Neuronal stem cell (in vitro differentiated cells): ENCODE measurements at regions not wholly inside any gene's neighbourhood (a gene's known extent, or its start where the extent isn't known, plus 50 kb on each side); places are given as distances from the start of the nearest gene placed in this dataset.

Source experiments
- DNase-seq: peaks from one replicate; pipeline ENCODE4 v3.0.0-alpha.2; 2013; ENCODE audit warnings: low spot score
- H2AFZ ChIP-seq: one replicate; pipeline ENCODE4 v1.6.1; 2013; ENCODE audit warnings: mild to moderate bottlenecking, low read length, inconsistent platforms
- H2AK5ac ChIP-seq: 2 replicates; pipeline ENCODE4 v1.6.1; 2013; ENCODE audit warnings: low read depth, mild to moderate bottlenecking, inconsistent platforms, low read length, moderate library complexity, mixed read lengths
- H2BK120ac ChIP-seq: 2 replicates; pipeline ENCODE4 v1.6.1; 2013; ENCODE audit warnings: low read depth, mild to moderate bottlenecking, inconsistent platforms, low read length, moderate library complexity, mixed read lengths
- H2BK12ac ChIP-seq: one replicate; pipeline ENCODE4 v1.6.1; 2013; ENCODE audit warnings: low read length, inconsistent platforms
- H2BK15ac ChIP-seq: 2 replicates; pipeline ENCODE4 v1.6.1; 2013; ENCODE audit warnings: mild to moderate bottlenecking, low read length, inconsistent platforms, mixed read lengths
- H2BK5ac ChIP-seq: one replicate; pipeline ENCODE4 v1.6.1; 2013; ENCODE audit warnings: inconsistent platforms, mild to moderate bottlenecking, low read length, moderate library complexity
- H3K14ac ChIP-seq: one replicate; pipeline ENCODE4 v1.6.1; 2013; ENCODE audit warnings: low read length, inconsistent platforms
- H3K18ac ChIP-seq: 2 replicates; pipeline ENCODE4 v1.6.1; 2013; ENCODE audit warnings: low read length, inconsistent platforms
- H3K23ac ChIP-seq: 2 replicates; pipeline ENCODE4 v1.6.1; 2013; ENCODE audit warnings: low read depth, mild to moderate bottlenecking, mixed read lengths, low read length, inconsistent platforms; ENCODE audit not compliant: poor library complexity
- H3K27ac ChIP-seq: replicated peaks from 3 replicates; pipeline ENCODE4 v1.5.1; 2013; ENCODE audit warnings: low read length, inconsistent platforms
- H3K27me3 ChIP-seq, 3 experiments: 2 replicates each; pipeline ENCODE4 v1.6.1; 2013; ENCODE audit warnings: low read length in 3 of 3, mild to moderate bottlenecking in 2 of 3, inconsistent platforms in 1 of 3, low read depth in 1 of 3, mixed read lengths in 1 of 3, moderate library complexity in 1 of 3; ENCODE audit not compliant: control insufficient read depth in 3 of 3, insufficient read depth in 3 of 3
- H3K36me3 ChIP-seq, 2 donors: replicated peaks in 1 of 2; 2 replicates each; pipeline ENCODE4 v1.6.1; 2013; ENCODE audit warnings: low read length in 2 of 2; ENCODE audit not compliant: control insufficient read depth in 2 of 2, insufficient read depth in 2 of 2
- H3K4ac ChIP-seq: 2 replicates; pipeline ENCODE4 v1.6.1; 2013; ENCODE audit warnings: inconsistent platforms, mild to moderate bottlenecking, low read length, moderate library complexity
- H3K4me1 ChIP-seq, 2 donors: 1 replicate in 1 of 2; 2 replicates in 1 of 2; pipeline ENCODE4 v1.6.1; 2013; ENCODE audit warnings: low read length in 2 of 2, low read depth in 1 of 2; ENCODE audit not compliant: control insufficient read depth in 2 of 2, insufficient read depth in 1 of 2
- H3K4me2 ChIP-seq: one replicate; pipeline ENCODE4 v1.6.1; 2013; ENCODE audit warnings: mild to moderate bottlenecking, low read length, inconsistent platforms; ENCODE audit not compliant: insufficient read depth, poor library complexity, severe bottlenecking
- H3K4me3 ChIP-seq, 2 donors: 2 replicates each; pipeline ENCODE4 v1.5.1; 2013; ENCODE audit warnings: low read length in 2 of 2, mild to moderate bottlenecking in 2 of 2, inconsistent platforms in 1 of 2, moderate library complexity in 1 of 2
- H3K79me1 ChIP-seq: one replicate; pipeline ENCODE4 v1.6.1; 2013; ENCODE audit warnings: low read depth, mild to moderate bottlenecking, inconsistent platforms, low read length, moderate library complexity
- H3K9ac ChIP-seq: one replicate; pipeline ENCODE4 v1.6.1; 2013; ENCODE audit warnings: mild to moderate bottlenecking, low read depth, low read length, inconsistent platforms; ENCODE audit not compliant: poor library complexity
- H3K9me3 ChIP-seq, 2 donors: replicated peaks in 1 of 2; 2 replicates each; pipeline versions ENCODE3 to v1.6.1; 2013; ENCODE audit warnings: low read length in 2 of 2, mild to moderate bottlenecking in 2 of 2, inconsistent platforms in 1 of 2, low read depth in 1 of 2, mixed read lengths in 1 of 2, moderate library complexity in 1 of 2; ENCODE audit not compliant: control insufficient read depth in 2 of 2, insufficient read depth in 1 of 2
- H4K8ac ChIP-seq: one replicate; pipeline ENCODE4 v1.6.1; 2013; ENCODE audit warnings: low read depth, mild to moderate bottlenecking, inconsistent platforms, low read length, moderate library complexity
- H4K91ac ChIP-seq: one replicate; pipeline ENCODE4 v1.6.1; 2013; ENCODE audit warnings: low read length, low read depth, mild to moderate bottlenecking, inconsistent platforms; ENCODE audit not compliant: poor library complexity
- WGBS, 2 donors: extraction: QIAGEN DNeasy Blood & Tissue Kit; methylation state at CpG; one replicate each; pipeline ENCODE4 v1.1.7; 2013; ENCODE audit warnings: missing lambda C conversion rate in 2 of 2, mixed read lengths in 1 of 2; ENCODE audit not compliant: insufficient read length in 2 of 2, insufficient replicate concordance in 1 of 2; ENCODE audit errors: extremely low coverage in 2 of 2; 5-methylcytosine and 5-hydroxymethylcytosine counted together

GRCh38 chr20:51265361-51265760 lies 242.5 kb upstream of the KCNG1 start:
- WGBS, 2 donors, result no CpG with 5 or more reads among the region's 1 CpG
- no peaks in the 10 kb centered on the region for H3K36me3 ChIP-seq
- H3K79me1 ChIP-seq, result no peaks in the 10 kb centered on the region

GRCh38 chr20:51262240-51262639 lies 239.3 kb upstream of the KCNG1 start:
- no peaks in the 10 kb centered on the region for H3K27me3 ChIP-seq
- peaks cover 6 to 8% of the 10 kb centered on the region in 2 donors for H3K4me1 ChIP-seq
- no CpG with 5 or more reads among the region's 9 CpGs for WGBS, 2 donors
- H3K4ac ChIP-seq, result no peak overlapping the region
- H3K79me1 ChIP-seq, result no peaks in the 10 kb centered on the region
- no peak for DNase-seq
- no peak overlapping the region for H3K4me3 ChIP-seq
- H3K18ac ChIP-seq, result no peak overlapping the region
- H3K14ac ChIP-seq, result no peak overlapping the region
- no peak overlapping the region for H3K27ac ChIP-seq
- H3K9ac ChIP-seq, result no peak overlapping the region
- no peak overlapping the region for H2AFZ ChIP-seq
- no peaks in the 10 kb centered on the region for H3K36me3 ChIP-seq
- H2BK12ac ChIP-seq, result no peak overlapping the region
- H3K23ac ChIP-seq, result no peak overlapping the region
- H2BK15ac ChIP-seq, result no peak overlapping the region
- H2BK5ac ChIP-seq, result no peak overlapping the region
- H4K91ac ChIP-seq, result no peak overlapping the region
- H2AK5ac ChIP-seq, result no peak overlapping the region
- H3K9me3 ChIP-seq, result peaks cover 0 to 4% of the 10 kb centered on the region in 2 donors
- H4K8ac ChIP-seq, result no peak overlapping the region
- no peak overlapping the region for H2BK120ac ChIP-seq
- H3K4me2 ChIP-seq, result no peak overlapping the region

More at GRCh38 chr20:51265361-51265760, 242.5 kb upstream of the KCNG1 start:
- H2BK5ac ChIP-seq, result no peak overlapping the region
- H3K27me3 ChIP-seq, result no peaks in the 10 kb centered on the region
- DNase-seq, result no peak
- no peak overlapping the region for H3K9ac ChIP-seq
- H3K18ac ChIP-seq, result no peak overlapping the region
- no peak overlapping the region for H3K4ac ChIP-seq
- no peak overlapping the region for H2BK12ac ChIP-seq
- H3K4me2 ChIP-seq, result no peak overlapping the region
- no peak overlapping the region for H2BK15ac ChIP-seq
- H4K8ac ChIP-seq, result no peak overlapping the region
- H3K4me1 ChIP-seq, result no peaks in the 10 kb centered on the region
- no peak overlapping the region for H2AK5ac ChIP-seq
- no peak overlapping the region for H3K23ac ChIP-seq
- peaks cover 0 to 4% of the 10 kb centered on the region in 2 donors for H3K9me3 ChIP-seq
- H4K91ac ChIP-seq, result no peak overlapping the region
- H2BK120ac ChIP-seq, result no peak overlapping the region
- H3K14ac ChIP-seq, result no peak overlapping the region
- no peak overlapping the region for H3K4me3 ChIP-seq
- H3K27ac ChIP-seq, result no peak overlapping the region
- no peak overlapping the region for H2AFZ ChIP-seq

- Histone ChIP-seq H2AFZ (no peak overlapping the region), H3K27ac (no peak overlapping the region), H3K9ac (no peak overlapping the region), H2BK120ac (no peak overlapping the region), H4K8ac (no peak overlapping the region), H3K23ac (no peak overlapping the region), H3K4me1 (peaks cover 6 to 8% of the 10 kb centered on the region in 2 donors), H2BK15ac (no peak overlapping the region), H2BK5ac (no peak overlapping the region), H4K91ac (no peak overlapping the region), H3K18ac (no peak overlapping the region), H3K27me3 (no peaks in the 10 kb centered on the region), H3K4me3 (no peak overlapping the region), H3K9me3 (no peaks in the 10 kb centered on the region), H3K14ac (no peak overlapping the region), H2BK12ac (no peak overlapping the region), H3K79me1 (no peaks in the 10 kb centered on the region), H3K4me2 (no peak overlapping the region), H3K4ac (no peak overlapping the region), H3K36me3 (no peaks in the 10 kb centered on the region), H2AK5ac (no peak overlapping the region)
- DNase-seq, result no peak
- WGBS, 2 donors, result no CpG with 5 or more reads among the region's 4 CpGs
Observed at GRCh38 chr20:51259455-51259854, 236.5 kb upstream of the KCNG1 start.

GRCh38 chr20:51258582-51259165 lies 235.8 kb upstream of the KCNG1 start:
- no peaks in the 10 kb centered on the region for H3K27me3 ChIP-seq
- H3K18ac ChIP-seq, result no peak overlapping the region
- H3K4ac ChIP-seq, result no peak overlapping the region
- peak overlapping the region; percentile 42 for H3K27ac ChIP-seq
- H3K4me1 ChIP-seq, result peaks cover 6 to 8% of the 10 kb centered on the region in 2 donors
- no peak overlapping the region for H2BK15ac ChIP-seq
- no peak overlapping the region for H4K8ac ChIP-seq
- peak overlapping the region; percentile 36 for H2AFZ ChIP-seq
- H3K4me2 ChIP-seq, result no peak overlapping the region
- H3K23ac ChIP-seq, result no peak overlapping the region
- no peak overlapping the region for H2BK120ac ChIP-seq
- H3K14ac ChIP-seq, result no peak overlapping the region
- H2BK12ac ChIP-seq, result no peak overlapping the region
- H4K91ac ChIP-seq, result no peak overlapping the region
- H3K9ac ChIP-seq, result no peak overlapping the region
- no peaks in the 10 kb centered on the region for H3K36me3 ChIP-seq
- H3K4me3 ChIP-seq, result no peak overlapping the region
- H2AK5ac ChIP-seq, result no peak overlapping the region
- no peaks in the 10 kb centered on the region for H3K9me3 ChIP-seq
- peak; percentile 15 for DNase-seq
- no peaks in the 10 kb centered on the region for H3K79me1 ChIP-seq
- WGBS, 2 donors, result no CpG with 5 or more reads among the region's 3 CpGs
- H2BK5ac ChIP-seq, result no peak overlapping the region
